ENCODE measurements at regions not wholly inside any gene's neighbourhood (a gene's known extent, or its start where the extent isn't known, plus 50 kb on each side); places are given as distances from the start of the nearest gene placed in this dataset.

GRCh38 chr15:85314633-85315032, 65.8 kb upstream of the AKAP13 start (continued):
- TF ChIP-seq, protein P1, sequence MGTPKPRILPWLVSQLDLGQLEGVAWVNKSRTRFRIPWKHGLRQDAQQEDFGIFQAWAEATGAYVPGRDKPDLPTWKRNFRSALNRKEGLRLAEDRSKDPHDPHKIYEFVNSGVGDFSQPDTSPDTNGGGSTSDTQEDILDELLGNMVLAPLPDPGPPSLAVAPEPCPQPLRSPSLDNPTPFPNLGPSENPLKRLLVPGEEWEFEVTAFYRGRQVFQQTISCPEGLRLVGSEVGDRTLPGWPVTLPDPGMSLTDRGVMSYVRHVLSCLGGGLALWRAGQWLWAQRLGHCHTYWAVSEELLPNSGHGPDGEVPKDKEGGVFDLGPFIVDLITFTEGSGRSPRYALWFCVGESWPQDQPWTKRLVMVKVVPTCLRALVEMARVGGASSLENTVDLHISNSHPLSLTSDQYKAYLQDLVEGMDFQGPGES (IDR thresholded peaks at IDR 0.05; ENCODE audit: low read depth, low read length) = no peak
- no peak for TF ChIP-seq GABPA (IDR thresholded peaks at IDR 0.05; ENCODE audit: low read depth)
- no peak for TF ChIP-seq NFIC (IDR thresholded peaks at IDR 0.05; ENCODE audit: borderline replicate concordance)
- TF ChIP-seq SMC3 (IDR thresholded peaks at IDR 0.05; ENCODE audit: low read depth, low read length) = no peak
- TF ChIP-seq TCF12 (IDR thresholded peaks at IDR 0.05) = no peak
- TF ChIP-seq PBX3 (IDR thresholded peaks at IDR 0.05) = no peak
- no peak for TF ChIP-seq MAX (IDR thresholded peaks at IDR 0.05; ENCODE audit: low read depth)
- TF ChIP-seq USF2 (IDR thresholded peaks at IDR 0.05; ENCODE audit: borderline replicate concordance, low read depth, low read length) = no peak
- TF ChIP-seq RCOR1 (IDR thresholded peaks at IDR 0.05; ENCODE audit: low read length) = no peak
- no peak for TF ChIP-seq YY1 (IDR thresholded peaks at IDR 0.05; ENCODE audit: low read depth)
- TF ChIP-seq, protein P2, sequence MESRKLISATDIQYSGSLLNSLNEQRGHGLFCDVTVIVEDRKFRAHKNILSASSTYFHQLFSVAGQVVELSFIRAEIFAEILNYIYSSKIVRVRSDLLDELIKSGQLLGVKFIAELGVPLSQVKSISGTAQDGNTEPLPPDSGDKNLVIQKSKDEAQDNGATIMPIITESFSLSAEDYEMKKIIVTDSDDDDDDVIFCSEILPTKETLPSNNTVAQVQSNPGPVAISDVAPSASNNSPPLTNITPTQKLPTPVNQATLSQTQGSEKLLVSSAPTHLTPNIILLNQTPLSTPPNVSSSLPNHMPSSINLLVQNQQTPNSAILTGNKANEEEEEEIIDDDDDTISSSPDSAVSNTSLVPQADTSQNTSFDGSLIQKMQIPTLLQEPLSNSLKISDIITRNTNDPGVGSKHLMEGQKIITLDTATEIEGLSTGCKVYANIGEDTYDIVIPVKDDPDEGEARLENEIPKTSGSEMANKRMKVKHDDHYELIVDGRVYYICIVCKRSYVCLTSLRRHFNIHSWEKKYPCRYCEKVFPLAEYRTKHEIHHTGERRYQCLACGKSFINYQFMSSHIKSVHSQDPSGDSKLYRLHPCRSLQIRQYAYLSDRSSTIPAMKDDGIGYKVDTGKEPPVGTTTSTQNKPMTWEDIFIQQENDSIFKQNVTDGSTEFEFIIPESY (IDR thresholded peaks at IDR 0.05; ENCODE audit: borderline replicate concordance, low read depth) = no peak
- TF ChIP-seq, protein P3, sequence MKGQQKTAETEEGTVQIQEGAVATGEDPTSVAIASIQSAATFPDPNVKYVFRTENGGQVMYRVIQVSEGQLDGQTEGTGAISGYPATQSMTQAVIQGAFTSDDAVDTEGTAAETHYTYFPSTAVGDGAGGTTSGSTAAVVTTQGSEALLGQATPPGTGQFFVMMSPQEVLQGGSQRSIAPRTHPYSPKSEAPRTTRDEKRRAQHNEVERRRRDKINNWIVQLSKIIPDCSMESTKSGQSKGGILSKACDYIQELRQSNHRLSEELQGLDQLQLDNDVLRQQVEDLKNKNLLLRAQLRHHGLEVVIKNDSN (IDR thresholded peaks at IDR 0.05; ENCODE audit: borderline replicate concordance, low read depth) = no peak
- TF ChIP-seq ELF1 (IDR thresholded peaks at IDR 0.05) = no peak

GRCh38 chr15:85316244-85316934, 64.0 kb upstream of the AKAP13 start:
- Histone ChIP-seq H3K4me1 (ENCODE audit: control insufficient read depth in 1 of 2, insufficient read depth in 2 of 2, low read depth in 1 of 2, low read length in 1 of 2) (peaks cover 0 to 15% of the 10 kb centered on the region in 2 experiments; a peak in 2 of 4 replicates), H3K27me3 (ENCODE audit: insufficient read depth) (no peaks in the 10 kb centered on the region), H4K20me1 (ENCODE audit: insufficient read depth) (no peaks in the 10 kb centered on the region), H3F3A (replicated peaks; ENCODE audit: insufficient read depth) (peaks cover 30% of the 10 kb centered on the region), H3K27ac (ENCODE audit: low read depth in 2 of 2, low read length in 1 of 2) (peak overlapping the region in 1 of 2 experiments; percentile 45; a peak in 2 of 4 replicates), H3K9me3 (no peaks in the 10 kb centered on the region), H3K4me2 (no peak overlapping the region; the same call in 1 of the 2 replicates), H3K4me3 (ENCODE audit: low read depth in 2 of 2, low read length in 1 of 2) (no peak overlapping the region), H2AFZ (ENCODE audit: low read depth) (no peak overlapping the region), H3K9ac (no peak overlapping the region), H3K36me3 (replicated peaks in 1 of 2; ENCODE audit: control insufficient read depth in 1 of 2, insufficient read depth in 2 of 2, low read length in 1 of 2) (no peaks in the 10 kb centered on the region), H3K79me2 (ENCODE audit: insufficient read depth) (no peaks in the 10 kb centered on the region), H3K9me2 (no peaks in the 10 kb centered on the region)
- DNase-seq = no peak
- CTCF ChIA-PET = interaction anchor here (1.9 to 2.0 kb wide), 2 partner anchors 10 to 20 kb away, joined by 5 to 7 read pairs; no protein-coding TSS in a partner anchor
- 64% methylated on average over 8 of the region's 8 CpGs for WGBS (ENCODE audit: low lambda C conversion rate)
- POLR2A ChIA-PET = interaction anchor here (0.7 kb wide), 1 partner anchor 8 kb away, joined by 3 read pairs; no protein-coding TSS in a partner anchor
- peak; percentile 45; the same call in 1 of the 2 replicates for TF ChIP-seq TCF12 (IDR thresholded peaks at IDR 0.05)
- TF ChIP-seq, protein P4, sequence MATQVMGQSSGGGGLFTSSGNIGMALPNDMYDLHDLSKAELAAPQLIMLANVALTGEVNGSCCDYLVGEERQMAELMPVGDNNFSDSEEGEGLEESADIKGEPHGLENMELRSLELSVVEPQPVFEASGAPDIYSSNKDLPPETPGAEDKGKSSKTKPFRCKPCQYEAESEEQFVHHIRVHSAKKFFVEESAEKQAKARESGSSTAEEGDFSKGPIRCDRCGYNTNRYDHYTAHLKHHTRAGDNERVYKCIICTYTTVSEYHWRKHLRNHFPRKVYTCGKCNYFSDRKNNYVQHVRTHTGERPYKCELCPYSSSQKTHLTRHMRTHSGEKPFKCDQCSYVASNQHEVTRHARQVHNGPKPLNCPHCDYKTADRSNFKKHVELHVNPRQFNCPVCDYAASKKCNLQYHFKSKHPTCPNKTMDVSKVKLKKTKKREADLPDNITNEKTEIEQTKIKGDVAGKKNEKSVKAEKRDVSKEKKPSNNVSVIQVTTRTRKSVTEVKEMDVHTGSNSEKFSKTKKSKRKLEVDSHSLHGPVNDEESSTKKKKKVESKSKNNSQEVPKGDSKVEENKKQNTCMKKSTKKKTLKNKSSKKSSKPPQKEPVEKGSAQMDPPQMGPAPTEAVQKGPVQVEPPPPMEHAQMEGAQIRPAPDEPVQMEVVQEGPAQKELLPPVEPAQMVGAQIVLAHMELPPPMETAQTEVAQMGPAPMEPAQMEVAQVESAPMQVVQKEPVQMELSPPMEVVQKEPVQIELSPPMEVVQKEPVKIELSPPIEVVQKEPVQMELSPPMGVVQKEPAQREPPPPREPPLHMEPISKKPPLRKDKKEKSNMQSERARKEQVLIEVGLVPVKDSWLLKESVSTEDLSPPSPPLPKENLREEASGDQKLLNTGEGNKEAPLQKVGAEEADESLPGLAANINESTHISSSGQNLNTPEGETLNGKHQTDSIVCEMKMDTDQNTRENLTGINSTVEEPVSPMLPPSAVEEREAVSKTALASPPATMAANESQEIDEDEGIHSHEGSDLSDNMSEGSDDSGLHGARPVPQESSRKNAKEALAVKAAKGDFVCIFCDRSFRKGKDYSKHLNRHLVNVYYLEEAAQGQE (IDR thresholded peaks at IDR 0.05; ENCODE audit: low read depth, low read length) = no peak
- no peak for TF ChIP-seq RFX5 (IDR thresholded peaks at IDR 0.05; ENCODE audit: low read length)
- TF ChIP-seq PBX3 (IDR thresholded peaks at IDR 0.05) = peak; percentile 44; the same call in 1 of the 2 replicates
- TF ChIP-seq EZH2phosphoT487 (IDR thresholded peaks at IDR 0.05; ENCODE audit: borderline replicate concordance, low read depth) = no peak
- no peak for TF ChIP-seq MEF2A (IDR thresholded peaks at IDR 0.05; ENCODE audit: borderline replicate concordance, low read depth)
- no peak for TF ChIP-seq SMC3 (IDR thresholded peaks at IDR 0.05; ENCODE audit: low read depth, low read length)
- peak in 1 of 2 experiments; percentile 13; a peak in 1 of 4 replicates for TF ChIP-seq EP300 (IDR thresholded peaks at IDR 0.05; ENCODE audit: borderline replicate concordance in 1 of 2, low read depth in 1 of 2, low read length in 1 of 2)

Measured in SK-N-SH (cell line).